ENCODE measurements at regions not wholly inside any gene's neighbourhood (a gene's known extent, or its start where the extent isn't known, plus 50 kb on each side); places are given as distances from the start of the nearest gene placed in this dataset.

DNA sequence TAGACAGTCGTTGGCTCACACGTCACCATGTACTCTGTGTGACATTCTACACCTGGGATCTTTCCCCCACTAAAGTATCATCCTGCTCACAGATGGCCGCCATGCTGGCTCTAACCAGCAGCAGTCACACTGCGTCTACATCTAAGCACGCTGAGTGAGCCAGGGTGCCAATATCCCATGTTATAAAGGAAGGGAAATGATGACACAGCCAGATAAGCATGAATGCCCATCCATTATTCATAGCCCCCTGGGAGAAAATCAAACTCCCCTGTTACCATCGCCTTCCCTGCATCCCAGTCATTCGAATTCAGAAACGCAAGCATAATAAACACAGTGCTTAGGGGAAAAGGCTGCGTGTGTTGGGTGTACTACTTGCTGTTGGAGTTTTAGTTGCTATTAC lies 698.2 kb upstream of the AUTS2 start:
- H3K4me3 ChIP-seq (ENCODE audit: low read depth, low read length), result no peak overlapping the region
- TF ChIP-seq, protein P1, sequence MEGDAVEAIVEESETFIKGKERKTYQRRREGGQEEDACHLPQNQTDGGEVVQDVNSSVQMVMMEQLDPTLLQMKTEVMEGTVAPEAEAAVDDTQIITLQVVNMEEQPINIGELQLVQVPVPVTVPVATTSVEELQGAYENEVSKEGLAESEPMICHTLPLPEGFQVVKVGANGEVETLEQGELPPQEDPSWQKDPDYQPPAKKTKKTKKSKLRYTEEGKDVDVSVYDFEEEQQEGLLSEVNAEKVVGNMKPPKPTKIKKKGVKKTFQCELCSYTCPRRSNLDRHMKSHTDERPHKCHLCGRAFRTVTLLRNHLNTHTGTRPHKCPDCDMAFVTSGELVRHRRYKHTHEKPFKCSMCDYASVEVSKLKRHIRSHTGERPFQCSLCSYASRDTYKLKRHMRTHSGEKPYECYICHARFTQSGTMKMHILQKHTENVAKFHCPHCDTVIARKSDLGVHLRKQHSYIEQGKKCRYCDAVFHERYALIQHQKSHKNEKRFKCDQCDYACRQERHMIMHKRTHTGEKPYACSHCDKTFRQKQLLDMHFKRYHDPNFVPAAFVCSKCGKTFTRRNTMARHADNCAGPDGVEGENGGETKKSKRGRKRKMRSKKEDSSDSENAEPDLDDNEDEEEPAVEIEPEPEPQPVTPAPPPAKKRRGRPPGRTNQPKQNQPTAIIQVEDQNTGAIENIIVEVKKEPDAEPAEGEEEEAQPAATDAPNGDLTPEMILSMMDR (IDR thresholded peaks at IDR 0.05; ENCODE audit: control insufficient read depth, extremely low read depth, insufficient read depth), result no peak
- no peak for DNase-seq (ENCODE audit: low read depth)

DNA sequence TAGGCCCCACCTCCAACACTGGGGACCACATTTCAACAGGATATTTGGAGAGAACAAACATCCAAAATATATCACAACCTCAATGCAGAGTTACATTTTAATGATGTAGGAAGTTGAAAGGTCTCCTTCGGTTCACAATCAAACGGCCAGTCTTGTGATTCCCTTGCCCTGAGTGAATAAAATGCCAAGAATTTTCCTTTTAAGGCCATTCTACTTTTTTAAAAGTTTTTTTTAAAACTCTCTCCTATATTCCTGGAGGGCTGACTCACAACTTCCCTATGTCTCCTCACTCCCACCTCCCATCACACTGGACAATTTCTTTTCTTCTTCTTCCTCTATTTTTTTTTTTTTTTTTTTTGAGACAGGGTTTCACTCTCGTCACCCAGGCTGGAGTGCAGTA lies 693.6 kb upstream of the AUTS2 start:
- DNase-seq (ENCODE audit: low read depth), result no peak
- TF ChIP-seq, protein P1 (IDR thresholded peaks at IDR 0.05; ENCODE audit: control insufficient read depth, extremely low read depth, insufficient read depth), result no peak
- no peak overlapping the region for H3K4me3 ChIP-seq (ENCODE audit: low read depth, low read length)

DNA sequence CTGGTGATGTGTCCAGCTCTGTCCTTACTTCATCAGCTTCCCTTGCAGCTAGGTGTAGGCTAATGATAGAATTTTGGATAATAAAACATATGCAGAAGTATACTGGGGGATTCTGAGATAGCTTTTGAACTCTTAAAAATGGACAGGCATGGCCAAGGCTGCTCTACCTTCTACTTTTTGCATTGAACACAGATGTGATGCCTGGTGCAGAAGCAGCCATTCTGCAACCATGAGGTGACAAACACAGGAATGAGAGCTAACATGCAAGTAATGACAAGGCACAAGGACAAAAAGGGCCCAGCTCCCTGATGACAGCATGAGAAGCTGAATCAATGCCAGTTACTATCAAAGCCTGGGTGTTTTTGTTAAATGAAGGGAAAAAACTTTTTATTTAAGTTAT lies 686.5 kb upstream of the AUTS2 start:
- no peak overlapping the region for H3K4me3 ChIP-seq (ENCODE audit: low read depth, low read length)
- TF ChIP-seq, protein P1 (IDR thresholded peaks at IDR 0.05; ENCODE audit: control insufficient read depth, extremely low read depth, insufficient read depth), result no peak

DNA sequence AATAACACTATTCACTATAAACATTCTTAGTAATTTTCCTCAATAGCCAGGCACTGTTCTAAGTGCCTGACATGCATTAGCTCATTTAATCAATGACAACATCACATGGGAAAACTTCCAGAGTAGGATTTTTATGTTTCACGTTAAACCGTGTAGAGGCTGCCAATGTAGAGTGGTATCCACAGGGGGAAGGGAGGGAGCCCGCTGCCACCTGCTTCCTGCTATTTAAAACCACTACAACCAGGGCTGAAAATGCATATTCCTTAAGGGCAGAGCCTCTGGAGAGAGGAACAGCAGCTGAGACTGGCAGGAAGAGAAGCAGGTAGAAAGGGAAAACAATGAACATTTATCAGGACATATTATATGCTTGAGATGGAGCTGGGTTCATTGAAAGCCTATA lies 684.3 kb upstream of the AUTS2 start:
- H3K4me3 ChIP-seq (ENCODE audit: low read depth, low read length), result no peak overlapping the region
- TF ChIP-seq, protein P1 (IDR thresholded peaks at IDR 0.05; ENCODE audit: control insufficient read depth, extremely low read depth, insufficient read depth), result no peak
- no peak for DNase-seq (ENCODE audit: low read depth)

More for the DNA sequence above, 686.5 kb upstream of the AUTS2 start:
- no peak for DNase-seq (ENCODE audit: low read depth)

DNA sequence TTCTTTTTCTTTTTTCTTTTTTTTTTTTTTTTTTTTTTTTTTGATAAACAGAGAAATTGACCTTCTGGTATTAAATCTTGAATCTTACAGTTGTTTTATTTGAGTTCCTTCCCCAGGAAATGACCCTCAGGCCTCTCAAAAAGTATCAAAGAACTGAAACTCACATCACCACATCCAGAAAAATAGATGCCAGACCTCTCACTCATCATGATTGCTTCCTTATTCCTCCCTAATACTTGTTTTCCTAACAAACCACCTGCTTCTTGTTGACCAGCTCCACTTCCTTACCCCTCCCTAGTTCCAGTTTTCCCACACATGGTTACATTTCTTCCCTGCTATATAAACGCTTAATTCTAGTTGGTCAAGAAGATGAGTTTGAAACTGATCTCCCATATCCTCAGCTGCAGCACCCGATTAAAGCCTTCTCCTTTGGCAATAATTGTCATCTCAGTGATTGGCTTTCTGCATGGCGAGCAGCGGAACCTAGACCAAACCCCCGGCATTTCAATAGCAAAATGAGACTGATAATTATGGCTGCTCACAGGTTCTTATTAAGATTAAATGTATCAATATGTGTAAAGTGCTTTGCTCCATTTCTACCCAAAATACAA lies 681.1 kb upstream of the AUTS2 start:
- TF ChIP-seq, protein P1 (IDR thresholded peaks at IDR 0.05; ENCODE audit: control insufficient read depth, extremely low read depth, insufficient read depth), result no peak
- no peak for DNase-seq (ENCODE audit: low read depth)
- H3K4me3 ChIP-seq (ENCODE audit: low read depth, low read length), result no peak overlapping the region

DNA sequence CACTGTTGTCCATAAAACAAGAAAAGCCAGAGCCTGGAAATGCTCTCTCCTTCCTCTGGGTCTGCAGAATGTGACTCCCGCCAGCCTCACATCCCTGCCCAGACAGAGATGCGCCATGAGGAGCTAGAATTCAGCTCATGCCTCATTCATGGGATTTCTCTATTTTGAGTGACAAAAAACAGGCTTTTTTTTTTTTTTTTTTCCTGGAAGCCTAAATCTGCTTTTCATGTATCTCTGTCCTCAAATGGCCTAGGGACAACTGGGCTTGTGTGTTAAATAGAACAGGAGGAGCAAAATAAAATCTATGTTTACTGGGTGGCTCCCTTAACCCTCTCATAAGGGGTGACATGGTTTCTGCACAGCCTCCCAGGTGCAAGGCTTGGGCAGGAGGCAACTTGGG lies 679.7 kb upstream of the AUTS2 start:
- H3K4me3 ChIP-seq (ENCODE audit: low read depth, low read length), result no peak overlapping the region
- no peak for DNase-seq (ENCODE audit: low read depth)
- TF ChIP-seq, protein P1 (IDR thresholded peaks at IDR 0.05; ENCODE audit: control insufficient read depth, extremely low read depth, insufficient read depth), result no peak

DNA sequence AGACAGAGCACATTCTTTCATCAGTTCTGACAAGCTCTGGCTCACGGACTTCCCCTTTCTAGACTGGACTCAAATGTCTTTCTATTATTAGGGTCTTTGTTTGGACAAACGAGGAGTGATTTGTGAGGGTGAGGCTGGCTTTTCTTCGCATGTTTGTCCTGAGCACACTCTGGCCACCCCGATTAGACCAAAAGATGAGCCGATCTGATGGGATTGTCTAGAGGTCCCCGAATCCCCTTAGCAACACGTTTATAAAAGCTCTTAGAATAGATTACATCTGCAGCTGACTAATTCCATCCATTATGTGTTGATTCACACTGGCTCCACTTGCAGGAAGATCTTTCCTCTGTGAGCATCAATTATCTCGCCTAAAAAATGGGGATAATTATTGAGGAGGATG lies 675.4 kb upstream of the AUTS2 start:
- no peak overlapping the region for H3K4me3 ChIP-seq (ENCODE audit: low read depth, low read length)
- TF ChIP-seq, protein P1 (IDR thresholded peaks at IDR 0.05; ENCODE audit: control insufficient read depth, extremely low read depth, insufficient read depth), result no peak
- no peak for DNase-seq (ENCODE audit: low read depth)

Data from LNCaP clone FGC (cell line).